Left colon (tissue), 2 donors: ENCODE measurements at regions not wholly inside any gene's neighbourhood (a gene's known extent, or its start where the extent isn't known, plus 50 kb on each side); places are given as distances from the start of the nearest gene placed in this dataset.
"Not testable (repeated sequence)": the region's sequence is repeated elsewhere in the genome, so short reads cannot be mapped to it uniquely, and the experiment has no call there.

Experiments
- ATAC-seq: fragments of 200-7000 bp; cut with Tn5 transposase; one replicate; pipeline ENCODE4 v1.9.1; 2020; ENCODE audit warnings: mild to moderate bottlenecking, moderate library complexity
- DNase-seq, 2 donors: peaks; one replicate each; pipeline ENCODE4 v3.0.0-alpha.2; 2020
- intact Hi-C, 2 donors: fragments of 100-400 bp; cut with DNase I in 1 of 2; cut with micrococcal nuclease in 1 of 2; formaldehyde crosslinking; loops; one replicate each; pipeline versions ENCODE4 v1.11.2 to v1.14.0; 2022; cut with DNase I, micrococcal nuclease
- donor health status: DM: no; HTN: no; CAD: no.
- donor health status: DM: yes; HTN: yes; CAD: no.

- DNase-seq, ATAC-seq, intact Hi-C loops: not testable (repeated sequence)
These were observed 352.5 kb downstream of the KCNJ18 start for GRCh38 chr17:22044706-22045246.

GRCh38 chr17:22047521-22047920 is 355.2 kb downstream of the KCNJ18 start:
- intact Hi-C loops, ATAC-seq, DNase-seq: not testable (repeated sequence)

GRCh38 chr17:22048226-22048625 is 355.9 kb downstream of the KCNJ18 start:
- intact Hi-C loops, DNase-seq, ATAC-seq: not testable (repeated sequence)

- intact Hi-C loops = not testable (repeated sequence)
These were observed 358.4 kb downstream of the KCNJ18 start for GRCh38 chr17:22050766-22051165.

GRCh38 chr17:22052715-22053114 is 360.4 kb downstream of the KCNJ18 start:
- DNase-seq, intact Hi-C loops, ATAC-seq: not testable (repeated sequence)

More at GRCh38 chr17:22050766-22051165, 358.4 kb downstream of the KCNJ18 start:
- DNase-seq, ATAC-seq: not testable (repeated sequence)

GRCh38 chr17:22056566-22056965 is 364.2 kb downstream of the KCNJ18 start:
- intact Hi-C loops, ATAC-seq: not testable (repeated sequence)

GRCh38 chr17:22075918-22076317 is 383.6 kb downstream of the KCNJ18 start:
- intact Hi-C loops, DNase-seq, ATAC-seq: not testable (repeated sequence)

More at GRCh38 chr17:22056566-22056965, 364.2 kb downstream of the KCNJ18 start:
- not testable (repeated sequence) for DNase-seq

GRCh38 chr17:22088589-22088988 is 396.3 kb downstream of the KCNJ18 start:
- intact Hi-C loops, DNase-seq, ATAC-seq: not testable (repeated sequence)

GRCh38 chr17:22090263-22090935 is 398.1 kb downstream of the KCNJ18 start:
- intact Hi-C loops = no loop called here
- DNase-seq (no peak), ATAC-seq (no peak)

GRCh38 chr17:22091041-22091679 is 398.8 kb downstream of the KCNJ18 start:
- ATAC-seq, intact Hi-C loops, DNase-seq: not testable (repeated sequence)

GRCh38 chr17:22091840-22092239 is 399.5 kb downstream of the KCNJ18 start:
- intact Hi-C loops, DNase-seq, ATAC-seq: not testable (repeated sequence)

- intact Hi-C loops, ATAC-seq: not testable (repeated sequence)
These were observed 403.1 kb downstream of the KCNJ18 start for GRCh38 chr17:22095414-22095813.

GRCh38 chr17:22099633-22100032 is 407.3 kb downstream of the KCNJ18 start:
- DNase-seq, intact Hi-C loops, ATAC-seq: not testable (repeated sequence)

More at GRCh38 chr17:22095414-22095813, 403.1 kb downstream of the KCNJ18 start:
- DNase-seq = not testable (repeated sequence)

- intact Hi-C loops = no loop called here
- ATAC-seq = no peak
These were observed 409.9 kb downstream of the KCNJ18 start for GRCh38 chr17:22102177-22102576.

GRCh38 chr17:22116720-22117119 is 424.4 kb downstream of the KCNJ18 start:
- intact Hi-C loops, DNase-seq, ATAC-seq: not testable (repeated sequence)

More at GRCh38 chr17:22102177-22102576, 409.9 kb downstream of the KCNJ18 start:
- no peak for DNase-seq

- DNase-seq, ATAC-seq, intact Hi-C loops: not testable (repeated sequence)
These were observed 425.1 kb downstream of the KCNJ18 start for GRCh38 chr17:22117401-22117800.

- ATAC-seq, intact Hi-C loops, DNase-seq: not testable (repeated sequence)
These were observed 426.7 kb downstream of the KCNJ18 start for GRCh38 chr17:22119016-22119415.

- DNase-seq, ATAC-seq, intact Hi-C loops: not testable (repeated sequence)
These were observed 427.4 kb downstream of the KCNJ18 start for GRCh38 chr17:22119751-22120150.

GRCh38 chr17:22123536-22124281 is 431.4 kb downstream of the KCNJ18 start:
- no peak for ATAC-seq
- no peak for DNase-seq
- intact Hi-C loops = no loop called here
